MCF 10A (cell line): ENCODE measurements at regions not wholly inside any gene's neighbourhood (a gene's known extent, or its start where the extent isn't known, plus 50 kb on each side); places are given as distances from the start of the nearest gene placed in this dataset.
"Not testable (repeated sequence)": the region's sequence is repeated elsewhere in the genome, so short reads cannot be mapped to it uniquely, and the experiment has no call there.

Source experiments
- BruUV-seq: library from RNA; stranded (reverse); fragments of 400-500 nt; replicated peaks from 2 replicates; lab custom pipeline; 2021; lab: Mats Ljungman, UMichigan
- CTCF ChIA-PET: fragments of 300-600 bp; sonication (Branson Sonifier 250); formaldehyde crosslinking; extraction: SDS; loops from one replicate; lab custom pipeline; 2021; ENCODE audit warnings: antibody characterized with exemption, inconsistent platforms; lab: Yijun Ruan, JAX
- POLR2A ChIA-PET: fragments of 300-600, 350-650 bp; sonication (Branson Sonifier 250); formaldehyde crosslinking; extraction: SDS; loops from one replicate; lab custom pipeline; 2020; ENCODE audit warnings: antibody characterized with exemption, inconsistent platforms; lab: Yijun Ruan, JAX
- DNase-seq: peaks from one replicate; pipeline ENCODE4 v3.0.0-alpha.2; 2018; ENCODE audit not compliant: unreplicated experiment
- H3K27ac Mint-ChIP-seq: one replicate; pipeline ENCODE4 v1.8.0; 2022; ENCODE audit warnings: mild to moderate bottlenecking, low read depth, mixed read lengths; ENCODE audit not compliant: unreplicated experiment
- H3K27me3 Mint-ChIP-seq: one replicate; pipeline ENCODE4 v1.8.0; 2022; ENCODE audit warnings: mixed read lengths; ENCODE audit not compliant: insufficient read depth, unreplicated experiment
- H3K36me3 Mint-ChIP-seq: one replicate; pipeline ENCODE4 v1.8.0; 2022; ENCODE audit warnings: mild to moderate bottlenecking, moderate library complexity, mixed read lengths; ENCODE audit not compliant: insufficient read depth, unreplicated experiment
- H3K4me1 Mint-ChIP-seq: one replicate; pipeline ENCODE4 v1.8.0; 2022; ENCODE audit warnings: mixed read lengths; ENCODE audit not compliant: insufficient read depth, unreplicated experiment
- H3K4me3 Mint-ChIP-seq: one replicate; pipeline ENCODE4 v1.8.0; 2022; ENCODE audit warnings: mild to moderate bottlenecking, moderate library complexity, mixed read lengths; ENCODE audit not compliant: unreplicated experiment
- H3K9me3 Mint-ChIP-seq: one replicate; pipeline ENCODE4 v1.8.0; 2022; ENCODE audit warnings: mixed read lengths; ENCODE audit not compliant: unreplicated experiment
- CTCF ChIP-seq: fragments of 200-600 bp; IDR thresholded peaks from one replicate; pipeline ENCODE4 v1.8.0; 2022; ENCODE audit warnings: antibody characterized with exemption, mild to moderate bottlenecking; ENCODE audit not compliant: unreplicated experiment
- intact Hi-C: fragments of 100-400 bp; cut with micrococcal nuclease; formaldehyde crosslinking; loops from 2 replicates; pipeline ENCODE4 v1.14.1; 2022

- DNase-seq = no peak
- ChIA-PET CTCF (no interaction called here), POLR2A (no interaction called here)
- intact Hi-C loops = no loop called here
- Mint-ChIP-seq H3K9me3 (no peaks in the 10 kb centered on the region), H3K36me3 (no peaks in the 10 kb centered on the region), H3K27me3 (no peaks in the 10 kb centered on the region), H3K4me1 (no peaks in the 10 kb centered on the region), H3K4me3 (no peak overlapping the region), H3K27ac (no peak overlapping the region)
- BruUV-seq = no TSS peak
- no peak for TF ChIP-seq CTCF
Observed at GRCh38 chr10:60524541-60524940, 134.9 kb upstream of the ANK3 start.

- DNase-seq, H3K4me1 Mint-ChIP-seq, H3K9me3 Mint-ChIP-seq, POLR2A ChIA-PET, intact Hi-C loops, H3K27ac Mint-ChIP-seq, H3K36me3 Mint-ChIP-seq, H3K27me3 Mint-ChIP-seq, BruUV-seq, H3K4me3 Mint-ChIP-seq, CTCF ChIA-PET: not testable (repeated sequence)
Observed at GRCh38 chr10:60523371-60523770, 133.7 kb upstream of the ANK3 start.

GRCh38 chr10:60522617-60523016 lies 132.9 kb upstream of the ANK3 start:
- Mint-ChIP-seq H3K4me1 (no peaks in the 10 kb centered on the region), H3K36me3 (no peaks in the 10 kb centered on the region), H3K27me3 (no peaks in the 10 kb centered on the region), H3K9me3 (no peaks in the 10 kb centered on the region), H3K27ac (no peak overlapping the region), H3K4me3 (no peak overlapping the region)
- POLR2A ChIA-PET = interaction anchor here (0.7 to 1.0 kb wide), 2 partner anchors 60 to 73 kb away, joined by 3 to 4 read pairs; no protein-coding TSS in a partner anchor
- TF ChIP-seq CTCF = no peak
- CTCF ChIA-PET = interaction anchor here (0.7 kb wide), 1 partner anchor 384 kb away, joined by 3 read pairs; no protein-coding TSS in a partner anchor
- BruUV-seq = no TSS peak
- intact Hi-C loops = no loop called here
- no peak for DNase-seq

- H3K27ac Mint-ChIP-seq = no peak overlapping the region
- CTCF ChIA-PET = interaction anchor here (0.7 kb wide), 1 partner anchor 383 kb away, joined by 3 read pairs; no protein-coding TSS in a partner anchor
- no TSS peak for BruUV-seq
- H3K27me3 Mint-ChIP-seq = no peaks in the 10 kb centered on the region
- DNase-seq = no peak
- no peak for TF ChIP-seq CTCF
- POLR2A ChIA-PET = interaction anchor here (0.7 to 1.0 kb wide), 2 partner anchors 59 to 74 kb away, joined by 3 to 4 read pairs; no protein-coding TSS in a partner anchor
- H3K4me1 Mint-ChIP-seq = no peaks in the 10 kb centered on the region
- intact Hi-C loops = no loop called here
- no peaks in the 10 kb centered on the region for H3K36me3 Mint-ChIP-seq
- no peaks in the 10 kb centered on the region for H3K9me3 Mint-ChIP-seq
- H3K4me3 Mint-ChIP-seq = no peak overlapping the region
Observed at GRCh38 chr10:60521974-60522405, 132.3 kb upstream of the ANK3 start.
